T-helper 22 cell (primary cell): ENCODE measurements at regions not wholly inside any gene's neighbourhood (a gene's known extent, or its start where the extent isn't known, plus 50 kb on each side); places are given as distances from the start of the nearest gene placed in this dataset.

Source experiments
- DNase-seq: peaks from one replicate; pipeline ENCODE4 v3.0.0-alpha.2; 2020; ENCODE audit warnings: low read depth

- DNase-seq, result no peak
Observed at GRCh38 chr20:2237059-2237458, 58.7 kb upstream of the TGM3 start.

- DNase-seq, result no peak
Observed at GRCh38 chr20:2238601-2239000, 57.2 kb upstream of the TGM3 start.

GRCh38 chr20:2240835-2241234, 55.0 kb upstream of the TGM3 start:
- no peak for DNase-seq

GRCh38 chr20:2242678-2243077, 53.1 kb upstream of the TGM3 start:
- no peak for DNase-seq

GRCh38 chr20:2244523-2244922, 51.3 kb upstream of the TGM3 start:
- no peak for DNase-seq

GRCh38 chr20:2244993-2245392, 50.8 kb upstream of the TGM3 start:
- DNase-seq, result no peak

GRCh38 chr20:2245637-2246036, 50.2 kb upstream of the TGM3 start:
- no peak for DNase-seq
